GM19239 (cell line): ENCODE measurements at regions not wholly inside any gene's neighbourhood (a gene's known extent, or its start where the extent isn't known, plus 50 kb on each side); places are given as distances from the start of the nearest gene placed in this dataset.
"Not testable (repeated sequence)": the region's sequence is repeated elsewhere in the genome, so short reads cannot be mapped to it uniquely, and the experiment has no call there.

Experiments
- DNase-seq: peaks from one replicate; pipeline ENCODE4 v3.0.0; 2011; ENCODE audit warnings: low spot score; ENCODE audit not compliant: insufficient read length
- FAIRE-seq: peaks from 2 replicates; lab custom pipeline; 2011; peaks lifted over from hg19 to GRCh38; lab: Jason Lieb, UNC

- FAIRE-seq, DNase-seq: not testable (repeated sequence)
Observed at GRCh38 chr4:121616449-121616848, 80.3 kb downstream of the ANXA5 start.

DNA sequence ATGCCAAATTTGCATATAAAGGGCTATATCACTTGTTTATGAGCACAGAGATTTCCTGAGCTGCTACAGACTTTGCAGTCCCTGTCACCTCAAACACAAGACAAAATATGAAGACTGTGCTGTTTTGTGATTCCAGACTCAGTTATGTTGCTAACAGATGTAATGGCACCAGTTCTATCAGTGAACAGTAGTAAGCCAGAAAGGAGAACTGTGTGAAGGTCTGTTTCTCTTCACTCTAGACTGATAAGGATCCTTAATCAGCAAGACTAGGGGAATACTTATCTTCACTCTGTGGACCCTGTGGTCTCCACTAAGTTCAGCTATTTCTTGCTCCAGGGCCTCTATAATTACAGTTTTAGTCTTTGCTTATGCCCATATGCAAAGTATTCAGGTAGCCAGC is 82.7 kb downstream of the ANXA5 start:
- DNase-seq (no peak), FAIRE-seq (no peak)

GRCh38 chr4:121599049-121599448 is 97.7 kb downstream of the ANXA5 start:
- no peak for DNase-seq
- FAIRE-seq = no peak

GRCh38 chr4:121597346-121597934 is 99.3 kb downstream of the ANXA5 start:
- DNase-seq (no peak), FAIRE-seq (no peak)

GRCh38 chr4:121594796-121595526 is 101.8 kb downstream of the ANXA5 start:
- no peak for DNase-seq
- FAIRE-seq = no peak

DNA sequence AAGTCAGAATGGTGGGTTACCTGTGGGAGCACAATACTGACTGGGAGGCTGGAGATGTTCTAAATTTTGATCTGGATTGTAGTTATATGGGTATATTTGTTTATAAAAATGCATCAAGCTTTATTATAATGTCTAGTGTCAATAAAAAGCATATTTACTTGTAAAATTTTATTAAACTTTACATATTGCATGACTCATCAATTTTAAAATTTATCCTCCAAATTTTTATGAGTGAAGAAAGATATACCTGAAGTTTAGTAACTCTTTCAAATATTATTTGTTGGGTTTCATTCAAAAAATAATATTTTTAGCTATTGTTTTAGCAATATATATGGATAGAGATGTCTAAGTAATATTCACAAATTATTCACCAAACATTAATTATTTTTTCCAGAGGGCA is 103.0 kb downstream of the ANXA5 start:
- FAIRE-seq = no peak
- DNase-seq = no peak

DNA sequence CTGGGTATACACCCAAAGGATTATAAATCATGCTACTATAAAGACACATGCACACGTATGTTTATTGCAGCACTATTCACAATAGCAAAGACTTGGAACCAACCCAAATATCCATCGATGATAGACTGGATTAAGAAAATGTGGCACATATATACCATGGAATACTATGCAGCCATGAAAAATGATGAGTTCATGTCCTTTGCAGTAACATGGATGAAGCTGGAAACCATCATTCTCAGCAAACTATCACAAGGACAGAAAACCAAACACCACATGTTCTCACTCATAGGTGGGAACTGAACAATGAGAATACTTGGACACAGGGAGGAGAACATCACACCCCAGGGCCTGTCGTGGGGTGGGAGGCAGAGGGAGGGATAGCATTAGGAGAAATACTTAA is 104.5 kb downstream of the ANXA5 start:
- DNase-seq, FAIRE-seq: not testable (repeated sequence)

DNA sequence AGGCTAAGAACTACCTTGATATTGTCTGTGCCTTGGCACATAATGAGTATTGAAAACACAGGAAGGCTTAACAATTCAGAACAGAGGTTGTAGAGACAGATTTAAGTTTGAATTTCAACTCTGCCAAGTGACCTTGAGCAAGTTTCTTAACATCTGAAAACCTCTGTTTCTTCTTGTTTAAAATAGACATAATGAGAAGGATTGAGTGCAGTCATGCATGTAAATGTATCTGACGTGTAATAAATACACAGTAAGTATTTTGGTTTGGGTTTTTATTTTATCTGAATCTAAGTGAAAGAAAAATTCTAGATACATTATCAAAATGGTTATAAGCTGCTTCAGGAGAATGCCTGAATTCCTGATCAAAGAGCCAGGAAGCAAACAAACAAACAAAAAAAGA is 111.9 kb downstream of the ANXA5 start:
- no peak for FAIRE-seq
- DNase-seq = no peak

GRCh38 chr4:121583396-121583795 is 113.4 kb downstream of the ANXA5 start:
- no peak for FAIRE-seq
- DNase-seq = no peak

GRCh38 chr4:121582296-121582695 is 114.5 kb downstream of the ANXA5 start:
- DNase-seq = no peak
- FAIRE-seq = no peak

GRCh38 chr4:121575392-121575791 is 121.4 kb downstream of the ANXA5 start:
- DNase-seq, FAIRE-seq: not testable (repeated sequence)

- FAIRE-seq = no peak
Observed at GRCh38 chr4:121574618-121575017, 122.2 kb downstream of the ANXA5 start.

GRCh38 chr4:121567748-121568147 is 129.0 kb downstream of the ANXA5 start:
- no peak for DNase-seq
- no peak for FAIRE-seq

More at GRCh38 chr4:121574618-121575017, 122.2 kb downstream of the ANXA5 start:
- no peak for DNase-seq

DNA sequence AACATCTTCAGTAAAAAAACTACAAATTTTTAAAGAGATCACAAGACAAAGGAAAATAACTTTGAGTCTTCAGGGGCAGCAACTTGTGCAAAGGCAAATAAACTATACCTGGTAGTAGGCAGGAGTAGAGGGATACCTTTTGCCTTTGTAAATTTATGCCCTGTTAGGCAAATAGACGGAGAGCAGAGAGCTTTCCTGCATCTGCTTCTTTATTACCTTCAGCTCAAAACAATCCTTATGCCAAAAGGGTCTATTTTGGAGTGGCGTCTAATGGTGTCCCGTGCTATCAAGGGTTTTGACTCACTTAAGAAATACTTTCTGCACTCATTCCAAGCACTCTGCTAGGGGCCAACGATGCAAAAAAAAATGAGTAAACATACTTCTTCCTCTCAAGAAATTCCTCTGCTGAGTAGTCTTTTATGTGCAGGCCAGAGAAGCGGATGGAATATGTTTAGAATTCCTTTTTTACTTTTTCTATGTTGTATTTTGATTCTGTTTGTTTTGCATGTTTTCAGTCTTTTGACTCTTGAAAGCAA is 131.9 kb downstream of the ANXA5 start:
- FAIRE-seq = no peak
- DNase-seq = no peak

DNA sequence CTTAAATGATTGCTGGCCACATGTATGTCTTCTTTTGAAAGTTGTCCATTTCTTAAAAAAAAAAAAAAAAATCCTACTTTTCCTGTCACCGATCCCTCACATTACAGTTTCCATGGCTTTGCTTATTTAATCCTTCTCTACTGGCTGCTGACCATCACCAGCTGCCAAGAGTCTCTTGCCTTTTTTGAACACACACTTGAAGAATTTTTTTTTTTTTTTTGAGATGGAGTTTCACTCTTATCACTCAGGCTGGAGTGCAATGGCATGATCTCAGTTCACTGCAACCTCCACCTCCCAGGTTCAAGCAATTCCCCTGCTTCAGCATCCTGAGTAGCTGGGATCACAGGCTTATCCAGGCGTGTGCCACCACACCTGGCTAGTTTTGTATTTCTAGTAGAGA is 134.0 kb downstream of the ANXA5 start:
- FAIRE-seq = no peak

GRCh38 chr4:121555315-121556107 is 141.3 kb downstream of the ANXA5 start:
- DNase-seq = no peak
- FAIRE-seq = no peak

More for the DNA sequence above, 134.0 kb downstream of the ANXA5 start:
- DNase-seq = no peak

DNA sequence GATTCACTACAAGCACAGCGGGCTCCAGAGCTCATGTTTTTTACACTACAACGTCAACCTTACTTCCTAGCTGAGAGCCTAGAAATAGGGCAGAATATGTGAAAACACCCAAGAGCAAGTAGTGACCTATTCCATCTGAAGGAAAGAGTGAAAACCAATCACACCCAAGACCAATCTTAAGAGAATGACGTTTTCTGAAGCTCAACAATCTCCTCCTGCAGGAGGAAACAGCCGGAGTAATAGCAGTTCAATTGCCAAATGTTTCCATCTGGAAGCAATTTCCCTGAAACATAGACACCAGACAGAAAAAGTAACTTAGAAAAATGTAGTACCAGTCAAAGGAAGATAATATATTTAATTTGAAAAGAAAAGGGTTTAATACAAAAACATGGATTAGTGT is 142.4 kb downstream of the ANXA5 start:
- DNase-seq (no peak), FAIRE-seq (no peak)

DNA sequence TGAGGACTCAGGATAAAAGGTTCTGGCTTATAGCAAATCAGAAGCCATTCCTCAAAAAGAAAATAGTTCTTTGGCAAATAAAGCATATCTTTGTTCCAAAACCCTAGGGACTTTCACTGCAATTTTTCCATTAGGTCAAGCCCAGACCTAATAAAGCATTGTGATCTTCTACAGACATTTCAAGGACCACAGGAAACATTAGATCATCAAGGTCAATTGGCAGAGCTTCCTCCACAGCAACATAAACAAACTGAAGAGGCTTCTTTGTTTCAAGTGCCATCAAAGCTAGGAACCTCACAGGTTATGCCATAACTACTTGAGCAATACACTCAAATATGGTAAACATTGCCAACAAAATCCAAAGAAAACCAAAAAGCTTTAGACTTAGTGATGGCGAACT is 144.9 kb downstream of the ANXA5 start:
- no peak for DNase-seq
- FAIRE-seq = no peak

GRCh38 chr4:121551271-121551670 is 145.5 kb downstream of the ANXA5 start:
- no peak for FAIRE-seq
- no peak for DNase-seq

GRCh38 chr4:121541696-121542095 is 155.1 kb downstream of the ANXA5 start:
- no peak for FAIRE-seq
- DNase-seq = no peak

DNA sequence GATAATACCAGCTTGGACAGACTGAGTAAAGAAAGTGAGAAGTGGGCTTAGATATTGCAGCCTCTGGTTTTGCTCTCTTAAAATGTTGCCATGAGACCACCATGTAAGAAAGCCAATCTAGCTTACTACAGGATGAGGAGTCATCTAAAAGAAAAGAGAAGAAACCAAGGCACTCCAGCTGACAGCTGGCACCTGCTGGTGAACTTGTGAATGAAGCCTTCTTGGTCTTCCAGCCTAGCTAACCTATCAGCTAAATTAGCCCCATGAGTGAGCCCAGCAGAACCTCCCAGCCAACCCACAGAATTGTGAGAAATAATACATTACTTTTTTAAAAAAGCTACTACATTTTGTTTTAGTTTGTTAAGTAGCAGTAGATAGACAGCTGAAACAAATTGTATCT is 154.5 kb upstream of the QRFPR start:
- DNase-seq (no peak), FAIRE-seq (no peak)
